ENCODE measurements at regions not wholly inside any gene's neighbourhood (a gene's known extent, or its start where the extent isn't known, plus 50 kb on each side); places are given as distances from the start of the nearest gene placed in this dataset.

- H3K4me3 ChIP-seq (ENCODE audit: low read depth, low read length) = no peak overlapping the region
- no peaks in the 10 kb centered on the region for H3K36me3 ChIP-seq (ENCODE audit: control insufficient read depth in 2 of 2, insufficient read depth in 1 of 2, low read length in 2 of 2)
- H3K9me3 ChIP-seq (ENCODE audit: control insufficient read depth, insufficient read depth, low read depth, low read length) = no peaks in the 10 kb centered on the region
- H3K4me1 ChIP-seq (ENCODE audit: control insufficient read depth, insufficient read depth, low read length) = no peaks in the 10 kb centered on the region
- CTCF ChIA-PET = no interaction called here
- H3K27ac ChIP-seq (ENCODE audit: extremely low read depth, low read depth, low read length) = no peak overlapping the region
- TF ChIP-seq ZNF501 (tag by site-specific recombination; IDR thresholded peaks at IDR 0.05) = no peak
- TF ChIP-seq ZFP41 (tag by site-specific recombination; IDR thresholded peaks at IDR 0.05; ENCODE audit: borderline replicate concordance) = no peak
- no peak for TF ChIP-seq ZNF132 (tag by site-specific recombination; IDR thresholded peaks at IDR 0.05; ENCODE audit: borderline replicate concordance)
- no peak for TF ChIP-seq HIC1 (tag by site-specific recombination; IDR thresholded peaks at IDR 0.05)
- TF ChIP-seq ZNF629 (tag by site-specific recombination; IDR thresholded peaks at IDR 0.05) = no peak
- no peak for TF ChIP-seq PRDM1 (tag by site-specific recombination; IDR thresholded peaks at IDR 0.05)
- no peak for TF ChIP-seq ZNF274 (IDR thresholded peaks at IDR 0.05; ENCODE audit: low read length)
- no peak for TF ChIP-seq ZNF274 (tag by site-specific recombination; IDR thresholded peaks at IDR 0.05; ENCODE audit: borderline replicate concordance)
- TF ChIP-seq ZNF112 (tag by site-specific recombination; IDR thresholded peaks at IDR 0.05) = no peak
- no peak for TF ChIP-seq SP3 (tag by site-specific recombination; IDR thresholded peaks at IDR 0.05)
- TF ChIP-seq ZSCAN23 (tag by site-specific recombination; IDR thresholded peaks at IDR 0.05) = no peak
- POLR2A ChIA-PET = no interaction called here
Measured at GRCh38 chr2:212841460-212841859, 302.9 kb upstream of the ERBB4 start.

GRCh38 chr2:212832211-212833195 lies 293.9 kb upstream of the ERBB4 start:
- H3K36me3 ChIP-seq (ENCODE audit: control insufficient read depth in 2 of 2, insufficient read depth in 1 of 2, low read length in 2 of 2) = no peaks in the 10 kb centered on the region
- TF ChIP-seq SETDB1 (IDR thresholded peaks at IDR 0.05; ENCODE audit: insufficient read length, low read length) (no peak), PBX3 (CRISPR knock-in tag; IDR thresholded peaks at IDR 0.05) (no peak), ZNF791 (tag by site-specific recombination; IDR thresholded peaks at IDR 0.05) (no peak), KLF16 (tag by site-specific recombination; IDR thresholded peaks at IDR 0.05) (no peak), ZNF670 (tag by site-specific recombination; IDR thresholded peaks at IDR 0.05; ENCODE audit: low read depth) (no peak), ZNF416 (tag by site-specific recombination; IDR thresholded peaks at IDR 0.05) (no peak)
- H3K4me1 ChIP-seq (ENCODE audit: control insufficient read depth, insufficient read depth, low read length) = no peaks in the 10 kb centered on the region
- no peaks in the 10 kb centered on the region for H3K9me3 ChIP-seq (ENCODE audit: control insufficient read depth, insufficient read depth, low read depth, low read length)
- H3K27ac ChIP-seq (ENCODE audit: extremely low read depth, low read depth, low read length) = no peak overlapping the region
- H3K4me3 ChIP-seq (ENCODE audit: low read depth, low read length) = no peak overlapping the region
- POLR2A ChIA-PET = no interaction called here
- CTCF ChIA-PET = no interaction called here

- Histone ChIP-seq H3K9me3 (ENCODE audit: control insufficient read depth, insufficient read depth, low read depth, low read length) (no peaks in the 10 kb centered on the region), H3K36me3 (ENCODE audit: control insufficient read depth in 2 of 2, insufficient read depth in 1 of 2, low read length in 2 of 2) (no peaks in the 10 kb centered on the region)
- TF ChIP-seq ZNF2 (tag by site-specific recombination; IDR thresholded peaks at IDR 0.05) (no peak), ZBTB1 (tag by site-specific recombination; IDR thresholded peaks at IDR 0.05) (no peak), HOXD13 (CRISPR knock-in tag; IDR thresholded peaks at IDR 0.05; ENCODE audit: borderline replicate concordance) (no peak), MZF1 (tag by site-specific recombination; IDR thresholded peaks at IDR 0.05; ENCODE audit: borderline replicate concordance) (no peak), ZFP41 (tag by site-specific recombination; IDR thresholded peaks at IDR 0.05; ENCODE audit: borderline replicate concordance) (no peak), ZNF843 (tag by site-specific recombination; IDR thresholded peaks at IDR 0.05) (no peak), BCL11A (tag by site-specific recombination; IDR thresholded peaks at IDR 0.05; ENCODE audit: low read depth) (no peak), ZNF449 (tag by site-specific recombination; IDR thresholded peaks at IDR 0.05) (no peak), ZNF701 (tag by site-specific recombination; IDR thresholded peaks at IDR 0.05) (no peak), ZNF26 (tag by site-specific recombination; IDR thresholded peaks at IDR 0.05) (no peak)
Measured at GRCh38 chr2:212831671-212832199, 293.1 kb upstream of the ERBB4 start.

More at GRCh38 chr2:212831671-212832199, 293.1 kb upstream of the ERBB4 start:
- ChIA-PET CTCF (no interaction called here), POLR2A (no interaction called here)
- Histone ChIP-seq H3K4me1 (ENCODE audit: control insufficient read depth, insufficient read depth, low read length) (no peaks in the 10 kb centered on the region), H3K4me3 (ENCODE audit: low read depth, low read length) (no peak overlapping the region), H3K27ac (ENCODE audit: extremely low read depth, low read depth, low read length) (no peak overlapping the region)

Measured in HEK293 (cell line).